Right renal cortex interstitium (tissue), 3 donors: ENCODE measurements at regions not wholly inside any gene's neighbourhood (a gene's known extent, or its start where the extent isn't known, plus 50 kb on each side); places are given as distances from the start of the nearest gene placed in this dataset.

ENCODE experiments used
- DNase-seq, 3 donors: peaks; one replicate each; pipeline ENCODE4 v3.0.0-alpha.2; 2013; ENCODE audit warnings: low read depth in 3 of 3, low spot score in 2 of 3

DNA sequence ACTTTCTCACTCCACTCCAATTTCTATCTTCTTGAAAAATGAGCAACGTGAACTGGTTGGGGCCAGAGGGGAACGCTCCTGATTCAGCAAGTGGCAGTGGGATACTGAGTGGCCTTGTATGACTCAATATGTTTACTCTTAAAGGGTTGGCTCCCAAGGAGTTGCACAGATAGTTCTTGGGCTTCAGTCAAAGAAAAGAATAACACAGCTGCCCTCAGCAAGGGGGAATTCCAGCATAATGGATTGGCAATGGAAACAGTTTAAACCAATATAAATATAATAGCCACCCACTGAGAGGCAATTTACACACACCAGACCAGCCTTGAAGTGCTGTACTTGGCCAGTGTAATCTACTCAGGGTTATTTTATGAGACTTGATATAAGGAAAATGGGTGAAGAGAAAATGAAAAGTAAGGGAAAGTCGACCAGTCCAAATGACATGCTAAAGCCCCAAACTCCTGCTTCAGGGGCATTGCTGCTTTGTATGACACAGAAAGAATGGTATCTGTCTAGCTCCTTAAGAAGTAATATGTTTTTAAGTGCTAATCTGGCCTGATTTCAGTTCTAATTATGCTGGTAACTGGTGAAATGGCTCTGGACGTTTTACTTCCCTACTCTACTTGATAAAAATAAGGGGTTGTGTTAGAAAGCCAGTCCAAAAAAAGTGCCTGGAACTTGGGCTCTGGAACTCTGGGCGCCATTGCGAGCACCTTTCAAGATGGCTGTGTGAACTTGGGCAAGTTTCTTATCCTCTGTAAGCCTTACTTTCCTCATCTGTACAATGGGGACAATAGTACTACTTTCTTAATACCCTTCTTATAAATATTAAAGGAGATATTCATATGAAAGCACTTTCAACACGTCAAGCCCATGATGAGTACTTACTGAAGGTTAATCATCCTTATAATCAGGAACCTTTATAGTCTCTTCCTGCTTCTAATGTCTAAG is 712.9 kb upstream of the MAP3K7 start:
- DNase-seq, result no peak

DNA sequence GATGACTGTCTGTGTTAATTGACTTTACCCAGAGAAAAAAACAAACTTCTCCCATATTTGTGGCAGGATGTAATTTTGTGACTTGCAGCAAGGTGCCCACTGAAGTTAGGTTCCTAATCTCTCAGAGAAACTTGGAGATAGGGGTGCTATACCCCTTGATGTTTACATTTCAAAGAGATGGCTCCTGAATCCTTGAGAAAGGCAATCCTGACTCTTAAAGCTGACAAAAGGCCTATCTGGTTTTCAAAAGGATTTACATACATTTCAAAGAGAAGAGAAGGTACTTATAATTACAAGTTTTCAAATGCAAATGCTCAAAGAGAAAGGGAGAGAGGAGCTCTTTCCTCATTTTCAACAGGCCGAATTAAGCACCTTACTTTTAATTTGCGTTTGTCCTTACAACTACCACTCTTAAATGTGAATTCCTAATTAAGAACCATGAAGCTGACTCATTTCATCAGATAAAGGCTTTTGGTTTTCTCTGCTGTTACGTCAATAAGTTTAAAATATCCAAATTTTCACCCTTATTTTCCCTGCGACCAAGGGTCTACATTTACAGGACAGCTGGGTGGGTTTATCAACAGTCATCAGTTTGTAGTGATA is 711.8 kb upstream of the MAP3K7 start:
- DNase-seq, result no peak

DNA sequence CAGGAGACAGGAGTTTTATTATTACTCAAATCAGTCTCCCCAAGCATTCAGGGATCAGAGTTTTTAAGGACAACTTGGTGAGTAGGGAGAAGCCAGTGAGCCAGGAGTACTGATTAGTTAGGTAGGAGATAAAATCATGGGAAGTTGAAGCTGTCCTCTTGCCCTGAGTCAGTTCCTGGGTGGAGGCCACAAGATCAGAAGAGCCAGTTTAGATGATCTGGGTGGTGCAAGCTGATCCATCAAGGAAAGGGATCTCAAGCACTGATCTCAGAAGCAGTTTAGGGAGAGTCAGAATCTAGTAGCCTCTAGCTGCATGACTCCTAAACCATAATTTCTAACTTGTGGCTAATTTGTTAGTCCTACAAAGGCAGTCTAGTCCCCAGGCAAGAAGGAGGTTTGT is 706.5 kb upstream of the MAP3K7 start:
- DNase-seq, result no peak

DNA sequence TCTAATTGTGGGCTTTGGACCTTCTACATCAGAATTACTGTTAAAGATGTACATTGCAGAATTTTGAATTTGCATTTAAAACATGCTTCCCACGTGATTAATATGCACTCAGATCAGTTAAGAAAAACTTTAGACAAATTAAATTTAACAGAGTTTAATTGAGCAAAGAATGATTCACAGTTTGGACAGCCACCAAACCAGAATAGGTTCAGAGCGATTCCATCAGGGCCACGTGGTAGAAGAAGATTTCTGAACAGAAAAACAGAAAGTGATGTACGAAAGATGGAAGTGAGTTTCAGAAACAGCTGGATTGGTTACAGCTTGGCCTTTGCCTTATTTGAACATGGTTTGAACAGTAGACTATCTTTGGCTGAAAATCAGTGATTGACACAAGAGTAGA is 704.2 kb upstream of the MAP3K7 start:
- no peak for DNase-seq

DNA sequence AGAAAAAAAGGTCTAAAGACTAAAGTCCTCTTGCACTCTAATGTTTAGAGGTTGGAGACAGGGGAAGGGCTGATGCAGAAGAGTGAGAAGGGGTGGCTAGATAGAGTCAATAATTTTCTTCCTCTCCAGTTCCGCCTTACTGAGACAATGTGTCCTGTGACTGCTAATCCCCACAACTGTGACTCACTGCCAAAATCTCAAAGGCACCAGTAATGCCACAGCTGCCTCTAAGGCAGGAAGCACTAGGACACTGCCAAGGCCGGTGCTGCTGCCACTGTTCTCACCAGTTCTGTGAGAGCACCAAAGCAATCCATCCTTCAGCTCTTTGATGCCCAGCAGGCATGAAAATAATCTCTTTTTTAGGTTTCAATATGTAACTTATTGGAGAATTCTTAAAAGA is 701.9 kb upstream of the MAP3K7 start:
- no peak for DNase-seq

DNA sequence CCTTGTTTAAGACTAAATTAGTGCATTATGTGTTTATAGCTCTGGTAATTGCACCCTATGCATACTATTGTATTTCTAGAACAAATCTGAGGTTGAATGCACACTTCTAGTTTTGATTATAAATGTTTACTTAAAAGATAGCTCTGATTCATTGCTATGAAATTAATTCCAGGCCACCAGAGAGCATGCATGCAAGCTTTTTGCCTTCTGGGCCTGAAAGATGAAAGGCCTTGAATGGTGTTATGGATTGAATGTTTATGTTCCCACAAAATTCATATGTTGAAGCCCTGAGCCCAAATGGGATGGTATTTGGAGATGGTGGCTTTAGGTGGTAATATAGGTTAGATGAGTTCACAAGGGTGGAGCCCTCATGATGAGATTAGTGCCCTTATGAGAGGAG is 695.0 kb upstream of the MAP3K7 start:
- no peak for DNase-seq

GRCh38 chr6:91280494-91280830 is 693.6 kb upstream of the MAP3K7 start:
- DNase-seq, result no peak

DNA sequence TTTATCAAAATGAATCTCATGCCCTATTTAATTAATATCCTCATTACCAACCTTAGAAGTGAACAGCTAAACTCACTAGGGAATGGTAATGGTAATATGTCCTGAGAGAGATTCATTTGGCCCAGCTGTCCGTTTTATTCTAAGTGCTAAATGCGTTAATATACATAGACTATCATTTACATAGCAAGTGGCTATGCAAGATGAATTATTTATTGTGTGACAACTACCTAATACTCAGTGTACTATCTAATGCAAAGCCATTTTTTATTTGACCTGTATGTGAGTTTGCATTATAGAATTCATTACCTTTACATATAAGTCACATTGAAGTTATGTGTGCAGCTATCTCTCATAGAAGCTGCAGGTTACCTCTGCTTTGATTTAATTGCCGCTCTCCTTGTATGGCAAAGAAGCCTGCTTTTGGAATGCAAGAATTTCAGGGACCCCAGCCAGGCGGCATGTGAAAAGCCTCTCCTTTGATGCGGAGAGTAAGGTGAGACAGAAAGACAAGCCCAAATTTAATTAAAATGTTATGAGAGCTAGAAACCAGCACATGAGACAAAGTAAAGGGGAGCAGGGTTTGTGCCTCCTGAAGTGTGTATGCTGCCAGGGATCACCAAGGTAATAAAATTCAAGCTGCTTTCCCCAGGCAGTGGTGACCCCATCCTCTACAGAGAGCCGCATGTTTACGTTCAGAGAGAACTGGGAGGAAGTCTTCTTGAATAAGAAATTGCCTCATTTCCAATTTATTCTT is 693.0 kb upstream of the MAP3K7 start:
- no peak for DNase-seq

GRCh38 chr6:91278416-91278815 is 691.5 kb upstream of the MAP3K7 start:
- no peak for DNase-seq

GRCh38 chr6:91276315-91276714 is 689.4 kb upstream of the MAP3K7 start:
- DNase-seq, result no peak

DNA sequence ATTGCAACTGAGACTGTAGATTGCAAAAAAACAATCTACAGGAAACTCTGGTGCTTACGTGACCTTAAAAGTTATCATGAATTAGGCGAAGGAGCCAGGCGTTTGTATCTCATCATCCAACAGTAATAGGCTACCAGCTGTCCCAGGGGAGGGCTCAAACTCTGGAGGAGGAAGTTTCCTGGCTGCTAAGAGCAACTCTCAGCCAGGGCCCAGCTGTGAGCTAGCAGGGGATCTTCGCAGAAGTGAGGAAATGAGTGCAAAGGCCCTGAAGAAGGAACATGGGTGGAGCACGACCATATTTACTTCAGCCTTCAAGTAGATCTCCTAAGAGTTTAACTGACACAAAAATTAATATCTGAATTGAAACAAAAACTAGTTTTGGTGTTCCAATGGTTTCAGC is 686.9 kb upstream of the MAP3K7 start:
- no peak for DNase-seq

DNA sequence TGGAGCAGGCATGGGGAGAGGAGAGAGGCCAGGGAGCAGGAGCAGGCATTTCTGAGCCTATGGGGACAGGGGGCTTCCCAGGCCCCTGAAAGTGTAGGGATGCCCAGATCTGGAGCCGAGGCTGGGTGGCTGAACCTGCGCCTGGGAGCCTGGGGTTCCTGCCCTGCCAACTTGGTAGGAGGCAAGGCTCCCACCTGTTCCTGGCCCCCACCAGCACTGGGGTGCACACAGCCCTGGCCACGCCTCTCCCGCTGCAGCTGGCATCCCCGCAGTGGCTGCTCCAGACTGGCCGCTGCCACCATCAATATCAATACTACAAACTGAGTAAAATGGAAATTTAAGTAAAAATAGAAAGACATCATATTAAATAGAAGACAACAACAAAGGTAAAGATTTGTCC is 684.9 kb upstream of the MAP3K7 start:
- DNase-seq, result no peak

DNA sequence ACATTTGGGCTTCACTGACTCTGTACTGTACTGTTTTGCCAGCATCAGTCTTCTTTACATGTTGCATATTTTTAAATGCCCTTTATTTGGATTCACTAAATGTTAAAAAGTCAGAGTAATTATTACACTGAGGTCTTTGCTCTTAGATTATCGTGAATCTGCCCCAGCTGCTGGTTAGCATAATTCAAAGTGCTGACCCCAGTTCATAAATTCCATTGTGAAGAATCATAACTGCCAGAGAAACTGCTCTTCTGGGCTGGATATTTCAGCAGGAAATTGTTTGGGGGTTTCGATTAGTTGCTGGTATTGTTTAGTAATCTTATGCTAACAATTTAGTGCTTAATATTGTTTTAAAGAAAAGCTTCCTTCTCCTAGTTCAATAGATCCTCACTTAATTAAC is 682.1 kb upstream of the MAP3K7 start:
- no peak for DNase-seq

DNA sequence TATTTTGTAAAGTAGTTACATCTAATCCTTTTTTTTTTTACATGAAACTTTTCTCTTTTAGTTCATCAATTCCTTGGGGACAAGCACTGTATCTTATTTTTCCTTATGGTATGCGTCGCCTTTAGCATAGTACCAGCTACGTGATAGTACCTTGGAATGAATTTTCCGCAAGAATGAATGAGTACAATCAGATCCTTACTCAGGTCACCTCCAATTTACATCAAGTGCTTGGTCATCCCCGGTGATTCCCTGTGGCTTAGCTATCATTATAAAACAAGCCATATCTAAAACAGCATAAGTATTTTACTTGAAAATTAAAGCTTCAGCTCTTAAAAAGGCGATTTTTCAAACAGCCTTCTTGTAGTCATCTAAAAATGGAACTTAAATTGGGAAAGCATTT is 680.4 kb upstream of the MAP3K7 start:
- no peak for DNase-seq

- no peak for DNase-seq
Observed at GRCh38 chr6:91266156-91266555, 679.3 kb upstream of the MAP3K7 start.

DNA sequence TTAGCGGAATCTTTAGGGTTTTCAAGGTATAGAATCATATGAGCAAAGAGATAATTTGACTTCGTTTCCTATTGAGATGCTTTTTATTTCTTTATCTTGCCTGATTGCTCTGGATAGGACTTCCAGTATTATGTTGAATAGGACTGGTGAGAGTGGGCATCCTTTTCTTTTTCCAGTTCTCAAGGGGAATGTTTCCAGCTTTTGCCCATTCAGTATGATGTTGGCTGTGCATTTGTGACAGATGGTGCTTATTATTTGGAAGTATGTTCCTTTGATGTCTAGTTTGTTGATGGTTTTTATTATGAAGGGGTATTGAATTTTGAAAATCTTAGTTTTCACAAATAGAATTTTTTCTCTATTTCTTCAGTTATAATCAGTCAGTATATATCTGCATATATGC is 656.6 kb upstream of the MAP3K7 start:
- DNase-seq, result no peak

DNA sequence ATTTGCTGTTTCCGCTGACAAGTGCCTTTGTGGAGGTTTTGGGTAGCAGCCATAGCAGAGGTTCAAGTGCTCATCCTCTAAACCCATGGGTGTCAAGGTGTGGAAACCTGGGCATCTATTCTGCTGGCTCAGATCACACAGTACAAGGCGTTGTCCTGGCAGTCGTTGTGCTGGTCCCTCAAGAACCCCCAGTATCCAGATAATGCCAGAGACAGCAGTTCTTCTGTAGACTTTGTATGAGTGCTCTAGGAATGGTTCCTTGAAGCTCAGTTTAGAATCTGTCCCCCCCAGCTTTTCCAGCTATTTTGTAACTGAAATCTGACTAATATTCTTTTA is 655.7 kb upstream of the MAP3K7 start:
- DNase-seq, result no peak

DNA sequence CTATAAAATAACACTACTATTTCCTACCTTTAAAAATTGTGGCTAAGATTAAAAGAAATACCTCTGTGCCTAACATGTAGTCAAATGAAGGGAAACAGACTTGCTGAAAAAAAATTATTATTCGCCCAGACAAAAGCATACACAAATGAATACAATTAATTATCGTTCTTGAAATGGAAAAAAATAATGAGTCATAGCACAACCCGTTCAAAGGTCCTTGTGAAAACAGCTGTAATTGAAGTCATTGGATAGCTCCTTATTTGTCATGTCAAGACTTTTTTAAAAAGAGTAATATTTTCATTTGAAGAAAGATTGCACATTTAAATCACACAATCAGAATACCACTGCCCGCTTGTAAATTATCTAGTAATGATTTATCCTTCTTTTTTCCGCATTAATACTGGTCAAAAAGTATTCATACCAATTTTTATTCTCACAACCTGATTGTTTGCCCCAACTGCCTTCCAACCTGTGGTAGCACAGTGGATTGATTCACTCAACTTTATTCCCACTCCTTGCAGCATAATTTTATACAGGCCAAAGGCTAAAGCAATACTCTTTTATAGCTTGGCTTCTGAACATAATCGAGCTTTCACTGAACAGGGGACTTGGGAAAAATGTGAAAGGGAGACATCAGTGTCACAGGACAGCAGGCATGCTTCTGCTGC is 655.2 kb upstream of the MAP3K7 start:
- DNase-seq, result no peak

GRCh38 chr6:91240878-91241603 is 654.2 kb upstream of the MAP3K7 start:
- no peak for DNase-seq

- no peak for DNase-seq
Observed at GRCh38 chr6:91221072-91221720, 634.3 kb upstream of the MAP3K7 start.
